H1 (cell line): ENCODE measurements at regions not wholly inside any gene's neighbourhood (a gene's known extent, or its start where the extent isn't known, plus 50 kb on each side); places are given as distances from the start of the nearest gene placed in this dataset.

Source experiments
- CTCF ChIA-PET: fragments of 300-600 bp; sonication (Branson Sonifier 250); formaldehyde crosslinking; loops from one replicate; lab custom pipeline; 2021; ENCODE audit not compliant: partially characterized antibody; lab: Charles Lee
- POLR2A ChIA-PET: fragments of 300-600 bp; sonication (Branson Sonifier 250); formaldehyde crosslinking; loops from one replicate; lab custom pipeline; 2021; ENCODE audit warnings: inconsistent platforms; ENCODE audit not compliant: partially characterized antibody; lab: Charles Lee
- DNase-seq, 2 experiments: peaks; one replicate each; pipeline versions ENCODE4 v3.0.0 to v3.0.0-alpha.2; 2010 to 2022; ENCODE audit warnings: low spot score in 2 of 2, low read depth in 1 of 2, mixed read lengths in 1 of 2
- FAIRE-seq: peaks from 2 replicates; lab custom pipeline; 2011; peaks lifted over from hg19 to GRCh38; lab: Jason Lieb, UNC
- H2AFZ ChIP-seq: 2 replicates; pipeline ENCODE4 v1.8.1; 2012; ENCODE audit warnings: low read length, inconsistent platforms
- H2AK5ac ChIP-seq: 2 replicates; pipeline ENCODE4 v1.6.1; 2013; ENCODE audit warnings: low read depth, low read length
- H2BK120ac ChIP-seq: replicated peaks from 2 replicates; pipeline ENCODE3; 2013; ENCODE audit warnings: low read depth, low read length, inconsistent platforms
- H2BK12ac ChIP-seq: 2 replicates; pipeline ENCODE4 v1.6.1; 2013; ENCODE audit warnings: low read depth, low read length
- H2BK15ac ChIP-seq: 2 replicates; pipeline ENCODE4 v1.6.1; 2013; ENCODE audit warnings: low read length
- H2BK20ac ChIP-seq: 2 replicates; pipeline ENCODE4 v1.6.1; 2013; ENCODE audit warnings: low read length
- H2BK5ac ChIP-seq: 2 replicates; pipeline ENCODE4 v1.6.1; 2013; ENCODE audit warnings: low read depth, low read length
- H3K14ac ChIP-seq: 2 replicates; pipeline ENCODE4 v1.6.1; 2013; ENCODE audit warnings: inconsistent platforms; ENCODE audit not compliant: insufficient read length
- H3K18ac ChIP-seq: 2 replicates; pipeline ENCODE4 v1.6.1; 2013; ENCODE audit warnings: low read length; ENCODE audit errors: extremely low read depth
- H3K23ac ChIP-seq: 2 replicates; pipeline ENCODE4 v1.6.1; 2013; ENCODE audit warnings: inconsistent platforms; ENCODE audit not compliant: insufficient read length
- H3K23me2 ChIP-seq: 2 replicates; pipeline ENCODE4 v1.6.1; 2013; ENCODE audit warnings: low read depth, low read length
- H3K27ac ChIP-seq: 2 replicates; pipeline ENCODE4 v1.6.1; 2011; ENCODE audit warnings: low read depth, low read length, inconsistent platforms
- H3K27me3 ChIP-seq, 4 experiments: replicated peaks in 1 of 4; 1 replicate in 1 of 4; 2 replicates in 3 of 4; pipeline versions ENCODE4 v1.6.1 to v1.8.1; 2011 to 2013; ENCODE audit warnings: low read length in 3 of 4, mild to moderate bottlenecking in 3 of 4, inconsistent platforms in 2 of 4, mixed read lengths in 2 of 4, moderate library complexity in 1 of 4; ENCODE audit not compliant: control insufficient read depth in 3 of 4, insufficient read depth in 3 of 4; ENCODE audit errors: extremely low read depth in 1 of 4
- H3K36me3 ChIP-seq, 4 experiments: 2 replicates each; pipeline versions ENCODE4 v1.6.1 to v1.8.1; 2011 to 2013; ENCODE audit warnings: mild to moderate bottlenecking in 4 of 4, low read length in 3 of 4, moderate library complexity in 2 of 4, control low read depth in 1 of 4, inconsistent platforms in 1 of 4; ENCODE audit not compliant: insufficient read depth in 4 of 4, control insufficient read depth in 2 of 4
- H3K4ac ChIP-seq: replicated peaks from 2 replicates; pipeline ENCODE3; 2013; ENCODE audit warnings: low read length, low read depth, mixed read lengths, inconsistent platforms; ENCODE audit not compliant: insufficient read length
- H3K4me1 ChIP-seq, 4 experiments: replicated peaks in 1 of 4; 1 replicate in 1 of 4; 2 replicates in 3 of 4; pipeline versions ENCODE4 v1.6.1 to v1.8.1; 2011 to 2013; ENCODE audit warnings: low read length in 3 of 4, inconsistent platforms in 2 of 4, mixed read lengths in 1 of 4; ENCODE audit not compliant: insufficient read depth in 4 of 4, control insufficient read depth in 3 of 4
- H3K4me2 ChIP-seq, 2 experiments: 2 replicates each; pipeline versions ENCODE4 v1.6.1 to v1.8.1; 2011 to 2013; ENCODE audit warnings: low read depth in 2 of 2, low read length in 2 of 2, control low read depth in 1 of 2, inconsistent platforms in 1 of 2, mild to moderate bottlenecking in 1 of 2; ENCODE audit not compliant: insufficient read depth in 1 of 2
- H3K4me3 ChIP-seq, 4 experiments: fragments of 200-600, 300-600 bp in 1 of 4; sonication (generic), shearing (Covaris generic), sonication (Bioruptor Twin) in 1 of 4; 2 replicates each; pipeline versions ENCODE4 v1.5.1 to v1.8.1; 2011 to 2016; ENCODE audit warnings: low read length in 4 of 4, low read depth in 3 of 4, control low read depth in 2 of 4, inconsistent platforms in 2 of 4, mild to moderate bottlenecking in 2 of 4, mixed read lengths in 1 of 4, moderate library complexity in 1 of 4; ENCODE audit not compliant: insufficient read depth in 2 of 4; ENCODE audit errors: extremely low read depth in 1 of 4
- H3K56ac ChIP-seq: replicated peaks from 2 replicates; pipeline ENCODE3; 2013; ENCODE audit warnings: low read depth, mild to moderate bottlenecking, mixed read lengths, low read length, inconsistent platforms; ENCODE audit not compliant: insufficient read length
- H3K79me1 ChIP-seq: 2 replicates; pipeline ENCODE4 v1.6.1; 2013; ENCODE audit warnings: low read depth, low read length, control low read depth
- H3K79me2 ChIP-seq, 2 experiments: 2 replicates each; pipeline versions ENCODE4 v1.6.1 to v1.8.1; 2012 to 2013; ENCODE audit warnings: low read length in 2 of 2, mild to moderate bottlenecking in 2 of 2, inconsistent platforms in 1 of 2; ENCODE audit not compliant: insufficient read depth in 2 of 2, control insufficient read depth in 1 of 2
- H3K9ac ChIP-seq, 4 experiments: replicated peaks in 1 of 4; 1 replicate in 1 of 4; 2 replicates in 3 of 4; pipeline versions ENCODE4 v1.6.1 to v1.8.1; 2011 to 2013; ENCODE audit warnings: low read depth in 3 of 4, low read length in 3 of 4, control low read depth in 2 of 4, mild to moderate bottlenecking in 2 of 4, moderate library complexity in 2 of 4, inconsistent platforms in 1 of 4; ENCODE audit errors: extremely low read depth in 1 of 4
- H3K9me3 ChIP-seq, 2 experiments: 2 replicates each; pipeline versions ENCODE4 v1.6.1 to v1.8.1; 2012 to 2013; ENCODE audit warnings: mild to moderate bottlenecking in 2 of 2, moderate library complexity in 2 of 2, control low read depth in 1 of 2, inconsistent platforms in 1 of 2, low read depth in 1 of 2, low read length in 1 of 2, mixed read lengths in 1 of 2; ENCODE audit not compliant: insufficient read depth in 2 of 2
- H4K20me1 ChIP-seq, 2 experiments: replicated peaks in 1 of 2; 2 replicates each; pipeline versions ENCODE3 to v1.8.1; 2011 to 2013; ENCODE audit warnings: inconsistent platforms in 2 of 2, low read length in 2 of 2, mild to moderate bottlenecking in 1 of 2; ENCODE audit not compliant: insufficient read depth in 2 of 2, control insufficient read depth in 1 of 2
- H4K5ac ChIP-seq: 2 replicates; pipeline ENCODE4 v1.6.1; 2013; ENCODE audit warnings: low read length, low read depth, mixed read lengths, inconsistent platforms; ENCODE audit not compliant: insufficient read length
- H4K8ac ChIP-seq: 2 replicates; pipeline ENCODE4 v1.8.0; 2013; ENCODE audit warnings: mild to moderate bottlenecking, moderate library complexity, low read length, inconsistent platforms; ENCODE audit not compliant: insufficient read depth; ENCODE audit errors: extremely low read depth
- H4K91ac ChIP-seq: replicated peaks from 2 replicates; pipeline ENCODE3; 2013; ENCODE audit warnings: low read length, mixed read lengths, inconsistent platforms; ENCODE audit not compliant: insufficient read length
- FOSL1 ChIP-seq: IDR thresholded peaks from 2 replicates; pipeline ENCODE4 v1.6.1; 2011; ENCODE audit warnings: mild to moderate bottlenecking, low read depth, low read length, moderate library complexity; ENCODE audit not compliant: insufficient read depth
- JUN ChIP-seq: IDR thresholded peaks from 2 replicates; pipeline ENCODE4 v1.6.1; 2011; ENCODE audit warnings: low read depth, mild to moderate bottlenecking, improper control_type of control experiment, low read length
- SP4 ChIP-seq: IDR thresholded peaks from 2 replicates; pipeline ENCODE4 v1.6.1; 2012; ENCODE audit warnings: low read length, inconsistent platforms
- WGBS, 2 experiments: shearing (Covaris generic) in 1 of 2; methylation state at CpG; one replicate each; pipeline versions ENCODE4 v1.1.6 to v1.1.7; 2013 to 2015; ENCODE audit warnings: low lambda C conversion rate in 2 of 2, mixed read lengths in 2 of 2, inconsistent platforms in 1 of 2, low coverage in 1 of 2, missing lambda C conversion rate in 1 of 2; ENCODE audit not compliant: insufficient replicate concordance in 2 of 2, insufficient coverage in 1 of 2, insufficient read length in 1 of 2; ENCODE audit errors: extremely low coverage in 1 of 2, missing lambda C conversion rate in 1 of 2; 5-methylcytosine and 5-hydroxymethylcytosine counted together

DNA sequence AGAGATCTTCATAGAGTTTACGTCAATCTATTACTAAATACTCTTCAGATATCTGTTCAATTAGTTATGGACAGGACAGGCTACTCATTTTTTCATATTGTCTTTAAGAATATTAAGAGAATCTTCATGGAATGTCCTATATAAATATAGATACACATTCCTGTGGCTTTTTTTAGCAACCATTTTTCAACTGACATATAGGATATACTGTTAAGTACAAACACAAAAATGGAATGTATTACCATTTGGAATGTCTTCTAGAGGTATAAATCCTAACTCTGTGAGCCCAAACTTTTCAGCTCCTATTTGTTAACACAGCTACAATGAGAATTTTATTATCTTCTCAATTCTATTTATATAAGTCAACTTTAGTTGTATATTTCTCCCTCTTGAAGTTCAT lies 239.6 kb upstream of the DEFB112 start:
- no peak overlapping the region for H3K4me2 ChIP-seq
- no peak overlapping the region for H2BK12ac ChIP-seq
- H2BK5ac ChIP-seq, result no peak overlapping the region
- H3K9me3 ChIP-seq, result no peaks in the 10 kb centered on the region
- H3K23me2 ChIP-seq, result no peaks in the 10 kb centered on the region
- WGBS, 2 experiments, result 100% methylated on average over 1 of the region's 1 CpG; no CpG with 5 or more reads in 1 of the 2 experiments
- H3K79me2 ChIP-seq, result no peaks in the 10 kb centered on the region
- no peaks in the 10 kb centered on the region for H3K79me1 ChIP-seq
- no peak overlapping the region for H2BK20ac ChIP-seq
- H3K27me3 ChIP-seq, result peaks cover 0 to 1% (median 0%) of the 10 kb centered on the region in 4 experiments; a peak in 1 of 7 replicates
- DNase-seq, result no peak
- ChIA-PET CTCF (interaction anchor here (1.3 kb wide), 1 partner anchor 92 kb away, joined by 3 read pairs; no protein-coding TSS in a partner anchor), POLR2A (no interaction called here)
- H2AFZ ChIP-seq, result no peak overlapping the region
- no peak overlapping the region for H4K91ac ChIP-seq
- H3K4ac ChIP-seq, result no peak overlapping the region
- no peak overlapping the region for H3K56ac ChIP-seq
- no peak overlapping the region for H3K4me3 ChIP-seq
- H2BK15ac ChIP-seq, result no peak overlapping the region
- H3K27ac ChIP-seq, result no peak overlapping the region
- no peak overlapping the region for H3K9ac ChIP-seq
- H3K14ac ChIP-seq, result no peak overlapping the region
- no peak overlapping the region for H3K23ac ChIP-seq
- no peaks in the 10 kb centered on the region for H3K36me3 ChIP-seq
- H4K20me1 ChIP-seq, result no peaks in the 10 kb centered on the region
- no peak overlapping the region for H4K5ac ChIP-seq
- H2BK120ac ChIP-seq, result no peak overlapping the region
- no peak for FAIRE-seq
- H4K8ac ChIP-seq, result no peak overlapping the region
- no peaks in the 10 kb centered on the region for H3K4me1 ChIP-seq
- H3K18ac ChIP-seq, result no peak overlapping the region
- no peak overlapping the region for H2AK5ac ChIP-seq
- TF ChIP-seq JUN, result no peak
- no peak for TF ChIP-seq FOSL1
- no peak for TF ChIP-seq SP4
